Thoracic aorta (tissue), 2 donors: ENCODE measurements at regions not wholly inside any gene's neighbourhood (a gene's known extent, or its start where the extent isn't known, plus 50 kb on each side); places are given as distances from the start of the nearest gene placed in this dataset.

Experiments used
- ATAC-seq: fragments of 150-250 bp; one replicate; pipeline ENCODE4 v1.8.0; 2017; ENCODE audit warnings: low read depth; ENCODE audit not compliant: insufficient number of reproducible peaks, low FRiP score
- DNase-seq: peaks from one replicate; pipeline ENCODE4 v3.0.0-alpha.2; 2020; ENCODE audit warnings: low spot score
- H3K27ac ChIP-seq, 2 donors: fragments of 200-600 bp; sonication (generic); 1 replicate in 1 of 2; 2 replicates in 1 of 2; pipeline ENCODE4 v1.5.1; 2016; ENCODE audit warnings: mild to moderate bottlenecking in 2 of 2, moderate library complexity in 2 of 2
- H3K27me3 ChIP-seq: fragments of 200-600 bp; sonication (generic); replicated peaks from 2 replicates; pipeline ENCODE4 v1.6.0; 2016; ENCODE audit warnings: mild to moderate bottlenecking; ENCODE audit not compliant: insufficient read depth
- H3K36me3 ChIP-seq: fragments of 200-600 bp; sonication (generic); one replicate; pipeline ENCODE4 v1.5.1; 2016
- H3K4me1 ChIP-seq, 2 donors: fragments of 200-600 bp; sonication (generic); 1 replicate in 1 of 2; 2 replicates in 1 of 2; pipeline versions ENCODE4 v1.5.1 to v1.6.0; 2016; ENCODE audit warnings: low read depth in 2 of 2, mild to moderate bottlenecking in 1 of 2; ENCODE audit not compliant: control insufficient read depth in 1 of 2
- H3K4me3 ChIP-seq: fragments of 200-600 bp; sonication (generic); 2 replicates; pipeline ENCODE4 v1.5.1; 2016; ENCODE audit warnings: mild to moderate bottlenecking
- H3K9me3 ChIP-seq: fragments of 200-600 bp; sonication (generic); 2 replicates; pipeline ENCODE4 v1.5.1; 2016
- TF ChIP-seq, protein P1 (sequence below): fragments of 200-600 bp; sonication (generic); IDR thresholded peaks from one replicate; pipeline ENCODE4 v1.5.1; 2019; ENCODE audit warnings: antibody characterized with exemption

DNA sequence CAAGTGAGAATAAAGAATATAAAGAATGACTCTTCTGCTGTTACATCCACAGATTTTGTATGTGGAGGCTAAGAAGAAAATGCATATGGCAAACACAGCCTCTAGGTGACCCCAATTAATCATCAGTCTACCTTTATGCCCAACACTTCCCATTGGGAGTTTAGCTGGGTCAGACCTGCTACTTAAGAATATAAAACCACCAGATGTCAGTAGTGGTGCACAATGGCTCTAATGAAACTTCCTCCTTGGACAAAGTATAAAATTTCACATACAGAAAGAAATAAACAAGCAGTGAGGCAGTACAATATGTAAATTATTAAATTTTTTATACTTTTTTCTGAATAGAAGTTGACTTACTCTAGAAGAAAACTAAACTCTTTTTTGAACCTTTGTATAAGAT, 539.9 kb downstream of the BRINP1 start:
- Histone ChIP-seq H3K27ac (no peak overlapping the region), H3K4me3 (no peak overlapping the region), H3K9me3 (no peaks in the 10 kb centered on the region), H3K27me3 (no peaks in the 10 kb centered on the region), H3K4me1 (no peaks in the 10 kb centered on the region), H3K36me3 (no peaks in the 10 kb centered on the region)
- DNase-seq: no peak
- no peak for ATAC-seq
- TF ChIP-seq, protein P1, sequence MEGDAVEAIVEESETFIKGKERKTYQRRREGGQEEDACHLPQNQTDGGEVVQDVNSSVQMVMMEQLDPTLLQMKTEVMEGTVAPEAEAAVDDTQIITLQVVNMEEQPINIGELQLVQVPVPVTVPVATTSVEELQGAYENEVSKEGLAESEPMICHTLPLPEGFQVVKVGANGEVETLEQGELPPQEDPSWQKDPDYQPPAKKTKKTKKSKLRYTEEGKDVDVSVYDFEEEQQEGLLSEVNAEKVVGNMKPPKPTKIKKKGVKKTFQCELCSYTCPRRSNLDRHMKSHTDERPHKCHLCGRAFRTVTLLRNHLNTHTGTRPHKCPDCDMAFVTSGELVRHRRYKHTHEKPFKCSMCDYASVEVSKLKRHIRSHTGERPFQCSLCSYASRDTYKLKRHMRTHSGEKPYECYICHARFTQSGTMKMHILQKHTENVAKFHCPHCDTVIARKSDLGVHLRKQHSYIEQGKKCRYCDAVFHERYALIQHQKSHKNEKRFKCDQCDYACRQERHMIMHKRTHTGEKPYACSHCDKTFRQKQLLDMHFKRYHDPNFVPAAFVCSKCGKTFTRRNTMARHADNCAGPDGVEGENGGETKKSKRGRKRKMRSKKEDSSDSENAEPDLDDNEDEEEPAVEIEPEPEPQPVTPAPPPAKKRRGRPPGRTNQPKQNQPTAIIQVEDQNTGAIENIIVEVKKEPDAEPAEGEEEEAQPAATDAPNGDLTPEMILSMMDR: peak; percentile 59

DNA sequence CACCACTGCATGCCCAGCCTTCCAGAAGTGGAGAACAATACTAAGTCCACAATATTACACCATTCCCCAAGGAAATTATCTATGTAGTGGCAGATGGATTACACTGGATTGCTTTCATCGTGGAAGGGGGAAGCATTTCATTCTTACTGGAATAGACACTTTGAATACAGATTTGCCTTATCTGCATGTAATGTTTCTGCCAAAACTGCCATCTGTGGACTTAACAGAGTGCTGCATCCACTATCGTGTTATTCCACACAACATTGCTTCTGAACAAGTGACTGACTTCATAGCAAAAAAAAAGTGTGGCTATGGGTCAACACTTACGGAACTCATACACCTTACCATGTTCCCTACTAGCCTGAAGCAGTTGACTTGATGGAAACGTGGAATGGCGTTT, 536.9 kb downstream of the BRINP1 start:
- H3K4me3 ChIP-seq: no peak overlapping the region
- peaks cover 0 to 7% of the 10 kb centered on the region in 2 donors for H3K4me1 ChIP-seq
- H3K27me3 ChIP-seq: no peaks in the 10 kb centered on the region
- H3K9me3 ChIP-seq: no peaks in the 10 kb centered on the region
- TF ChIP-seq, protein P1: no peak
- H3K36me3 ChIP-seq: no peaks in the 10 kb centered on the region
- DNase-seq (no peak), ATAC-seq (no peak)
- no peak overlapping the region for H3K27ac ChIP-seq

DNA sequence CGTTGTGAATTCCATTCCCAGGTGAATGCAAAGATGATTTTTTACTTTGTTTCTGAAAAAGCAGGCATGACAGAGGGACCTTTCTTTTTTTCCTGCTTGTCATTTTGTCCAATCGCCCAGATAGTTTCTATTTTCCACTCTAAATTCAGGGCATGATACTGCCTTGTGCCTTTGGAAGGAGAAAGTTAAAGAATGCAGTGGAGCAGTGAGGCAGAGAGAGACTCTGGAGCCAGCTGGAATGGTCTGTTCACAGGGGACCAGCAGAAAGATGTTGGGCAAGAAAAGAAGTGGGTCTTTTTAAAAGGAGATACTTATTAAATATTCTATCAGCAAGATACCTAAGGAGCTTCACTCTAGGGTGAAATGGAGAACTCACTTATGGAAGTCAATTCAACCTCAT, 532.3 kb downstream of the BRINP1 start:
- Histone ChIP-seq H3K27ac (no peak overlapping the region), H3K4me3 (no peak overlapping the region), H3K27me3 (no peaks in the 10 kb centered on the region), H3K4me1 (peaks cover 0 to 7% of the 10 kb centered on the region in 2 donors), H3K36me3 (no peaks in the 10 kb centered on the region), H3K9me3 (no peaks in the 10 kb centered on the region)
- DNase-seq (no peak), ATAC-seq (no peak)
- TF ChIP-seq, protein P1: no peak

DNA sequence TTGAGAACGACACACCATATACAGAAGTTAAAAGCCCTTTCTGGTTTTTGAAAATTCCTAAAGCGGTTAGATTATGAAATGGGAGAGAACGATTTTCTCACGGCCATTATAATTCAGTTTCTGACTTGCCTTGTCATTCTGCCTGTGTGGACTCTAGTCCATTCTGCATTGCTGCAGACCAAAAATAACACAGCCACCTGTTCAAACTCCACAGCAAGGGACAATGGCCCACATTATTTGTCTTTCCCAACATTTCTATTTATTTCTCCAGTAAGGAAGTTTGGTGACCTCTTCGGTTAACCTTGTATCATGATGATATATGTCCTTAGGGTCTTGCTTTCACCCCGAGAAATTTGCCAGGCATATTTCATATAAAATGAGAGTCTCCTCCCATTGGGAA, 497.7 kb downstream of the BRINP1 start:
- ATAC-seq (no peak), DNase-seq (no peak)
- Histone ChIP-seq H3K27ac (no peak overlapping the region), H3K36me3 (no peaks in the 10 kb centered on the region), H3K9me3 (no peaks in the 10 kb centered on the region), H3K4me1 (no peaks in the 10 kb centered on the region), H3K4me3 (no peak overlapping the region), H3K27me3 (no peaks in the 10 kb centered on the region)
- TF ChIP-seq, protein P1: no peak

DNA sequence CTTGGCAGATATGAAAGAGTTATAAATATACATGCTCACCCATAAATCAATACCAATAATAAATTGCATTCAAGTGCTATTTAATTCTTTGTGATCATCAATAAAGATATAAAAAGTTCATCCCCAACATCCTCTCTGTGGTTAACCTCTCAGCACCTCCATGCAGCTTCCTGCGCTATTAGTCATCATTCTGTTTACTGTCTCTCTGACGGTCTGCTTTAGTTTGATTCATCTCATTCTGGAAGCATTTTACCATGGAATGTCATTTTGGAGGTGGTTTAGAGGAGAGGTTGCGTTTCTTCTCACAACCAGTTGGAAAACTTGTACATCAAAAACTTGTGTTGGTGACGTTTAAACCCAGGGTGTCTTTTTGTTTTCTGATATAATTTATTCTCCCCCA, 486.6 kb downstream of the BRINP1 start:
- no peak for ATAC-seq
- Histone ChIP-seq H3K4me1 (no peaks in the 10 kb centered on the region), H3K9me3 (no peaks in the 10 kb centered on the region), H3K4me3 (no peak overlapping the region), H3K27me3 (no peaks in the 10 kb centered on the region), H3K36me3 (no peaks in the 10 kb centered on the region), H3K27ac (no peak overlapping the region)
- TF ChIP-seq, protein P1: no peak
- no peak for DNase-seq
